Gastroesophageal sphincter (tissue), 4 donors: ENCODE measurements at regions not wholly inside any gene's neighbourhood (a gene's known extent, or its start where the extent isn't known, plus 50 kb on each side); places are given as distances from the start of the nearest gene placed in this dataset.

Source experiments
- ATAC-seq: fragments of 150-250 bp; one replicate; pipeline ENCODE4 v1.9.1; 2016; ENCODE audit warnings: mild to moderate bottlenecking, moderate library complexity
- H3K27ac ChIP-seq, 4 donors: fragments of 200-600 bp; sonication (generic) in 3 of 4; 1 replicate in 3 of 4; 2 replicates in 1 of 4; pipeline ENCODE4 v1.5.1; 2016 to 2019
- H3K27me3 ChIP-seq: fragments of 200-600 bp; sonication (generic); one replicate; pipeline ENCODE4 v1.5.1; 2019
- H3K36me3 ChIP-seq, 2 donors: fragments of 200-600 bp; sonication (generic); one replicate each; pipeline ENCODE4 v1.5.1; 2019; ENCODE audit warnings: control low read depth in 1 of 2
- H3K4me1 ChIP-seq, 3 donors: fragments of 200-600 bp; sonication (generic); 1 replicate in 2 of 3; 2 replicates in 1 of 3; pipeline ENCODE4 v1.5.1; 2016 to 2019; ENCODE audit warnings: control low read depth in 2 of 3
- H3K4me3 ChIP-seq, 2 donors: fragments of 200-600 bp; sonication (generic); one replicate each; pipeline ENCODE4 v1.5.1; 2019; ENCODE audit warnings: mild to moderate bottlenecking in 1 of 2, moderate library complexity in 1 of 2
- H3K9me3 ChIP-seq, 3 donors: fragments of 200-600 bp; sonication (generic); one replicate each; pipeline ENCODE4 v1.5.1; 2017 to 2019; ENCODE audit warnings: control low read depth in 2 of 3
- EP300 ChIP-seq: sonication (generic); formaldehyde crosslinking; IDR thresholded peaks from one replicate; pipeline ENCODE4 v1.6.1; 2017; ENCODE audit warnings: antibody characterized with exemption, mild to moderate bottlenecking
- POLR2A ChIP-seq, 2 donors: fragments of 450-650 bp; IDR thresholded peaks; one replicate each; pipeline ENCODE4 v1.6.1; 2017; ENCODE audit warnings: antibody characterized with exemption in 2 of 2, mild to moderate bottlenecking in 2 of 2, moderate library complexity in 1 of 2
- POLR2AphosphoS5 ChIP-seq: sonication (generic); formaldehyde crosslinking; IDR thresholded peaks from one replicate; pipeline ENCODE4 v1.6.1; 2017; ENCODE audit warnings: antibody characterized with exemption
- WGBS, 2 donors: methylation state at CpG; one replicate each; pipeline ENCODE4 v1.1.5; 2018; ENCODE audit warnings: low coverage in 1 of 2; 5-methylcytosine and 5-hydroxymethylcytosine counted together
- TF ChIP-seq, protein P1 (sequence below), 4 experiments: fragments of 200-600 bp in 2 of 4; fragments of 450-650 bp in 2 of 4; sonication (generic) in 1 of 4; IDR thresholded peaks; one replicate each; pipeline ENCODE4 v1.5.1; 2017 to 2019; ENCODE audit warnings: antibody characterized with exemption in 4 of 4, mild to moderate bottlenecking in 2 of 4, moderate library complexity in 2 of 4

DNA sequence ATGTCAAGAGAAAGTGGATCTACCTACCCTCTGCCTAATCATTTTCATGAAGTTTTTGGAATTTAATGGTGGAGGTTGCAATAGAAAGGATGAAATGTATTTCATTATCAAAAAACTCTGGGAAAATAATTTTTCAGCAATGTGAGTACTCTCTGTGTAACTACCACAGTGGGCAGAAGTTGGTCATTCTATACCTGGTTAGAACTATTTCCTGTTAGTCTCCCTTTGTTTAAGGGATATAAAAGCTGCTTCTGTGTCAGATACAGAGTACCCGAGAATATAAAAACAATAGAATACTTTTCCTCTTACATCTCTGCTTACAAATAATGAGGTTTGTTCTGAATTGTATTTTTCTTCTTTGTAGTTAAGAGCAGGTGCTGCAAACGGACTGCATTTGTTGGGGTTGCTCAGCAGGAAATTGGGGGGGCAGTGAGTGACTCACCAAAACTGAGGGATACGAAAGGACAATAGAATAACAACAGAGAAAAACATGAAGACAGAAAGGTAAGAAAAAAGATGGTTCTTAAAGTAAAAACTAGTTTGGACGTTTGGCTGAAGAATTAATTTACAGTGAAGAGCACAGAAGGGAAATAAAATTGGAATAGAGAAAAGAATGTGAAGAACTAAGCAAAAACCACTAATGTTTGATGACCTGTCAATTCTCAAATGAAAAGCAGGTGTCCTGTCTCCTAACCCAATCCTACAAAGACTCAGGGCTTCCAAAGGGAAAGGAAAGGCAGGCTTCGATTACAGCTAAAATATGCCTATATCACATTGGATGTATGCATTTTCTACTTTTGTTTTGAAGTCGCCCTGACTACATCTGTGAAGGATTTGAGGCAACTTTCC, 703.1 kb downstream of the RFPL4B start:
- no peak for ATAC-seq
- 60 to 66% methylated on average over 4 to 6 of the region's 6 CpGs for WGBS, 2 donors
- Histone ChIP-seq H3K4me1 (no peaks in the 10 kb centered on the region), H3K27me3 (no peaks in the 10 kb centered on the region), H3K4me3 (no peak overlapping the region), H3K36me3 (no peaks in the 10 kb centered on the region), H3K9me3 (no peaks in the 10 kb centered on the region), H3K27ac (no peak overlapping the region)
- TF ChIP-seq POLR2AphosphoS5 (no peak), EP300 (no peak), POLR2A (IDR thresholded peaks at IDR 0.05) (no peak)
- TF ChIP-seq, protein P1, sequence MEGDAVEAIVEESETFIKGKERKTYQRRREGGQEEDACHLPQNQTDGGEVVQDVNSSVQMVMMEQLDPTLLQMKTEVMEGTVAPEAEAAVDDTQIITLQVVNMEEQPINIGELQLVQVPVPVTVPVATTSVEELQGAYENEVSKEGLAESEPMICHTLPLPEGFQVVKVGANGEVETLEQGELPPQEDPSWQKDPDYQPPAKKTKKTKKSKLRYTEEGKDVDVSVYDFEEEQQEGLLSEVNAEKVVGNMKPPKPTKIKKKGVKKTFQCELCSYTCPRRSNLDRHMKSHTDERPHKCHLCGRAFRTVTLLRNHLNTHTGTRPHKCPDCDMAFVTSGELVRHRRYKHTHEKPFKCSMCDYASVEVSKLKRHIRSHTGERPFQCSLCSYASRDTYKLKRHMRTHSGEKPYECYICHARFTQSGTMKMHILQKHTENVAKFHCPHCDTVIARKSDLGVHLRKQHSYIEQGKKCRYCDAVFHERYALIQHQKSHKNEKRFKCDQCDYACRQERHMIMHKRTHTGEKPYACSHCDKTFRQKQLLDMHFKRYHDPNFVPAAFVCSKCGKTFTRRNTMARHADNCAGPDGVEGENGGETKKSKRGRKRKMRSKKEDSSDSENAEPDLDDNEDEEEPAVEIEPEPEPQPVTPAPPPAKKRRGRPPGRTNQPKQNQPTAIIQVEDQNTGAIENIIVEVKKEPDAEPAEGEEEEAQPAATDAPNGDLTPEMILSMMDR (IDR thresholded peaks at IDR 0.05) = no peak

- no peak for ATAC-seq
- no peak for TF ChIP-seq EP300
- TF ChIP-seq, protein P1 (IDR thresholded peaks at IDR 0.05) = no peak
- TF ChIP-seq POLR2AphosphoS5 = no peak
- TF ChIP-seq POLR2A (IDR thresholded peaks at IDR 0.05) = no peak
- Histone ChIP-seq H3K4me1 (no peaks in the 10 kb centered on the region), H3K27me3 (no peaks in the 10 kb centered on the region), H3K27ac (no peak overlapping the region), H3K36me3 (no peaks in the 10 kb centered on the region), H3K4me3 (no peak overlapping the region), H3K9me3 (no peaks in the 10 kb centered on the region)
- 73 to 85% methylated on average over 3 to 5 of the region's 5 CpGs for WGBS, 2 donors
Observed at GRCh38 chr6:113050979-113051378, 703.8 kb downstream of the RFPL4B start.

DNA sequence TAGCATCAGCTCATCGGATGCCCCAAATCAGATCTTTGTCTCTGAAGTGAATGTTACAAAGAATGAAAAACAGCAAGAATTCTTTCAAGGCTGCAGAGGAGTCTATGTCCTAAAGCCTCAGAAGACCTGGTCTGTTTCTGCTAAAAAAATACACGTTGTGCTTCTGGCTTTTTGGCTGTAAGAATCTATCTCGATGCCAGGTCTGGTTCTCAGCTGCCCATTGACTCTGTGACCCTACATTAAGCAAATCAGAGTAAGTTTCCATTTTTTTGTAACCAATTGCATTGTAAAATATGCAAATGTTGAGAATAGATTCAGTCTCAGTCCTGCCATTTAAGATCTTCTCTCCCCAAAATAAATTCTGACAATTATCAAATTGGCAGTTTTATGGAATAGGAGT, 705.4 kb downstream of the RFPL4B start:
- no peak for ATAC-seq
- no peak for TF ChIP-seq POLR2A (IDR thresholded peaks at IDR 0.05)
- no peak for TF ChIP-seq POLR2AphosphoS5
- TF ChIP-seq EP300 = no peak
- TF ChIP-seq, protein P1 (IDR thresholded peaks at IDR 0.05) = no peak
- Histone ChIP-seq H3K9me3 (no peaks in the 10 kb centered on the region), H3K27me3 (no peaks in the 10 kb centered on the region), H3K36me3 (no peaks in the 10 kb centered on the region), H3K27ac (no peak overlapping the region), H3K4me3 (no peak overlapping the region), H3K4me1 (no peaks in the 10 kb centered on the region)
- 70% methylated on average over 3 of the region's 3 CpGs; no CpG with 5 or more reads in 1 of the 2 donors for WGBS, 2 donors

DNA sequence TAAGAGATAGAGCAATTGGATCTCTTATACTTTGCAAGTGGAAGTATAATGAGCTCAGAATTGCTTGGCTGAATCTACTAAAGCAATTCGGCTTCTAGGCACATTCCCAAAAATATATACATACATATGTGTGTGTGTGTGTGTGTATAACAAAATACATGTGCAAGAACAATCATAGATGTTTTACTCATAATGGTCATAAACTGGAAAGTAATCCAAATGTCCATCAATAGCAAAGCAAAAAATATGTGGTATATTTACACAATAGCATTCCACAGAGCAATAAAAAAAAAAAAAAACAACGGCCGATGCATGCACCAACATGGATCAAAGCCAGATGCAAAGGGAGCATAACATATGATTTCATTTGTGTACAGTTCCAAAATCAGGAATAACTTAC, 707.9 kb downstream of the RFPL4B start:
- H3K27ac ChIP-seq = no peak overlapping the region
- H3K4me3 ChIP-seq = no peak overlapping the region
- WGBS, 2 donors = 53 to 58% methylated on average over 3 of the region's 3 CpGs
- no peaks in the 10 kb centered on the region for H3K4me1 ChIP-seq
- H3K36me3 ChIP-seq = no peaks in the 10 kb centered on the region
- no peaks in the 10 kb centered on the region for H3K27me3 ChIP-seq
- TF ChIP-seq POLR2AphosphoS5 (no peak), EP300 (no peak), POLR2A (IDR thresholded peaks at IDR 0.05) (no peak)
- TF ChIP-seq, protein P1 (IDR thresholded peaks at IDR 0.05) = no peak
- no peaks in the 10 kb centered on the region for H3K9me3 ChIP-seq
- no peak for ATAC-seq

GRCh38 chr6:113055998-113056397, 708.9 kb downstream of the RFPL4B start:
- no peak overlapping the region for H3K4me3 ChIP-seq
- no peak for ATAC-seq
- no peak overlapping the region for H3K27ac ChIP-seq
- 0 to 35% methylated on average over 1 of the region's 1 CpG for WGBS, 2 donors
- no peaks in the 10 kb centered on the region for H3K4me1 ChIP-seq
- TF ChIP-seq POLR2A (IDR thresholded peaks at IDR 0.05) (no peak), EP300 (no peak), POLR2AphosphoS5 (no peak)
- TF ChIP-seq, protein P1 (IDR thresholded peaks at IDR 0.05) = no peak
- H3K27me3 ChIP-seq = no peaks in the 10 kb centered on the region
- H3K36me3 ChIP-seq = no peaks in the 10 kb centered on the region
- H3K9me3 ChIP-seq = no peaks in the 10 kb centered on the region
